ENCODE measurements at regions not wholly inside any gene's neighbourhood (a gene's known extent, or its start where the extent isn't known, plus 50 kb on each side); places are given as distances from the start of the nearest gene placed in this dataset.
"Not testable (repeated sequence)": the region's sequence is repeated elsewhere in the genome, so short reads cannot be mapped to it uniquely, and the experiment has no call there.

DNA sequence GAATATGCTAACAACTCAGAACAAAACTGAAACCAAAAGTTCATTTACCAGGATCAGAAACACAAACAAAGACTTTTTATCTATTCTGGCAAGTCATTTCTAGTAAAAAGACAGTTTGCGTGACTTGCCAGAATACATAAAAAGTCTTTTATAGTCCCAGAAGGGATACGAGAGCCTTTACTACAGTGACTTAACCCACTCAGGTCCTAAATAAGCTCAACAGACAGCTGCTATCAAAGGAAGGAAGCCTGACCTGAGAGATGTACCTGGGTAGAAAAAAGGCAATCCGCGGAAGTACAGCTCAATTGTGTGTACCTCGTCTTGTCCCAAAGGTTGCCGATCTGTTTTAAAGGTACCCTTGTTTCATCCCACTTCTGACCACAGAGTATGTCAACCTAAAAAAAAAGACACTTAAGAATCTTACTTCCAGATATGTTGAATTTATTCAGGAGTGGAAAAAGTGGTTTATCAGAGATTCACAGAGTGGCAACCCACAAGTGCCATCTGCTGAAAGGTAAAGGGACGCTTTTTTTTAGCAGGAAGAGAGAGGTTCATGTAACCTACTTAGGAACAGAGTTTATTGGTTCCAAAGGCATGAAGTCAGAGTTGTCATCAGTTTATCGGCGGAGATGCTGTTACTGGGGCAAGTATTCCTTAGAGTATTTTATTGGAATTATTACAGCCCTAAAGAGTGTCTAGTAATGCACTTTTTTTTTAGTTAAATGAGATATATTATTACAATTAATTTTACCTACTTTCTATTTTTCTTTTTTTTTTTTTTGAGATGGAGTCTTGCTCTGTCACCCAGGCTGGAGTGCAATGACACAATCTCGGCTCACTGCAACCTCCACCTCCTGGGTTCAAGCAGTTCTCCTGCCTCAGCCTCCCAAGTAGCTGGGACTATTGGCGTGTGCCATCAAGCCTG lies 69.7 kb upstream of the C1QTNF9B start:
- H3K9me3 Mint-ChIP-seq (ENCODE audit: unreplicated experiment) = no peaks in the 10 kb centered on the region
- H3K27ac Mint-ChIP-seq (ENCODE audit: low read depth, unreplicated experiment) = no peak overlapping the region
- H3K27me3 Mint-ChIP-seq (ENCODE audit: insufficient read depth, unreplicated experiment) = no peaks in the 10 kb centered on the region
- CTCF ChIA-PET = interaction anchor here (0.6 kb wide), 1 partner anchor 87 kb away, joined by 3 read pairs; no protein-coding TSS in a partner anchor
- H3K4me1 Mint-ChIP-seq (ENCODE audit: insufficient read depth, unreplicated experiment) = peaks cover 15% of the 10 kb centered on the region
- no peaks in the 10 kb centered on the region for H3K36me3 Mint-ChIP-seq (ENCODE audit: insufficient read depth, unreplicated experiment)
- no peak overlapping the region for H3K4me3 Mint-ChIP-seq (ENCODE audit: unreplicated experiment)
- DNase-seq (ENCODE audit: unreplicated experiment) = no peak
- POLR2A ChIA-PET = no interaction called here
- intact Hi-C loops (cut with micrococcal nuclease) = no loop called here
- TF ChIP-seq, protein P1, sequence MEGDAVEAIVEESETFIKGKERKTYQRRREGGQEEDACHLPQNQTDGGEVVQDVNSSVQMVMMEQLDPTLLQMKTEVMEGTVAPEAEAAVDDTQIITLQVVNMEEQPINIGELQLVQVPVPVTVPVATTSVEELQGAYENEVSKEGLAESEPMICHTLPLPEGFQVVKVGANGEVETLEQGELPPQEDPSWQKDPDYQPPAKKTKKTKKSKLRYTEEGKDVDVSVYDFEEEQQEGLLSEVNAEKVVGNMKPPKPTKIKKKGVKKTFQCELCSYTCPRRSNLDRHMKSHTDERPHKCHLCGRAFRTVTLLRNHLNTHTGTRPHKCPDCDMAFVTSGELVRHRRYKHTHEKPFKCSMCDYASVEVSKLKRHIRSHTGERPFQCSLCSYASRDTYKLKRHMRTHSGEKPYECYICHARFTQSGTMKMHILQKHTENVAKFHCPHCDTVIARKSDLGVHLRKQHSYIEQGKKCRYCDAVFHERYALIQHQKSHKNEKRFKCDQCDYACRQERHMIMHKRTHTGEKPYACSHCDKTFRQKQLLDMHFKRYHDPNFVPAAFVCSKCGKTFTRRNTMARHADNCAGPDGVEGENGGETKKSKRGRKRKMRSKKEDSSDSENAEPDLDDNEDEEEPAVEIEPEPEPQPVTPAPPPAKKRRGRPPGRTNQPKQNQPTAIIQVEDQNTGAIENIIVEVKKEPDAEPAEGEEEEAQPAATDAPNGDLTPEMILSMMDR (IDR thresholded peaks at IDR 0.05; ENCODE audit: unreplicated experiment) = no peak
- BruUV-seq (replicated peaks) = no TSS peak

DNA sequence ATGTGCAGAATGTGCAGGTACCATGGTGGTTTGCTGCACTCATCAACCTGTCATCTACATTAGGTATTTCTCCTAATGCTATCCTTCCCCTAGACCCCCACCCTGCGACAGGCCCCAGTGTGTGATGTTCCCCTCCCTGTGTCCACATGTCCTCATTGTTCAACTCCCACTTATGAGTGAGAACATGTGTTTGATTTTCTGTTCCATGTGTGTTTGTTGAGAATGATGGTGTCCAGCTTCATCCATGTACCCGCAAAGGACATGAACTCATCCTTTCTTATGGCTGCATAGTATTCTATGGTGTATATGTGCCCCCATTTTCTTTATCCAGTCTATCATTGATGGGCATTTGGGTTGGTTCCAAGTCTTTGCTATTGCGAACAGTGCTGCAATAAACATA lies 70.5 kb upstream of the C1QTNF9B start:
- H3K4me3 Mint-ChIP-seq (ENCODE audit: unreplicated experiment); H3K36me3 Mint-ChIP-seq (ENCODE audit: insufficient read depth, unreplicated experiment); H3K27ac Mint-ChIP-seq (ENCODE audit: low read depth, unreplicated experiment); POLR2A ChIA-PET; H3K9me3 Mint-ChIP-seq (ENCODE audit: unreplicated experiment); BruUV-seq (replicated peaks); H3K27me3 Mint-ChIP-seq (ENCODE audit: insufficient read depth, unreplicated experiment); DNase-seq (ENCODE audit: unreplicated experiment); intact Hi-C loops (cut with micrococcal nuclease): not testable (repeated sequence)
- H3K4me1 Mint-ChIP-seq (ENCODE audit: insufficient read depth, unreplicated experiment) = peaks cover 15% of the 10 kb centered on the region
- CTCF ChIA-PET = interaction anchor here (1.1 kb wide), 1 partner anchor 9 kb away, joined by 4 read pairs; no protein-coding TSS in a partner anchor

DNA sequence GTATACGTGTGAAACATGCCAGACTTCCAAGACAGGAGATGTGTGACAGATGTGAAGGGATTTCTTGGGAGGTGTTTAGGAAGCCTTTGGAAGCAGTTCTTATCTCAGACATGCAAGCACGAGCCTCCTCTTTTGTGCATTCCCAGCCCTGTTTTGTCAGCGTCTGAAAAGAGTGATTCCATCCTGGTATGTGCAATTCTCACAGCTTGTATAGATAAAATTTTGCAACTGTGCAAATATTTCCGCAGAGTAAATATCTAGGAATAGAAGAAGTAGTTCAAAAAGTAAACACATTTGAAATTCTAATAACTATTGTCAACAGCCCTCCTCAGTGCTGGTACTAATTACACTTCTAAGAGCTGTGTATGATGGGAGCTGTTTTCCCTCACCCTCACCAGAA lies 72.3 kb upstream of the C1QTNF9B start:
- POLR2A ChIA-PET = no interaction called here
- intact Hi-C loops (cut with micrococcal nuclease) = no loop called here
- Mint-ChIP-seq H3K27me3 (ENCODE audit: insufficient read depth, unreplicated experiment) (no peaks in the 10 kb centered on the region), H3K4me1 (ENCODE audit: insufficient read depth, unreplicated experiment) (peaks cover 9% of the 10 kb centered on the region), H3K4me3 (ENCODE audit: unreplicated experiment) (no peak overlapping the region), H3K36me3 (ENCODE audit: insufficient read depth, unreplicated experiment) (no peaks in the 10 kb centered on the region), H3K9me3 (ENCODE audit: unreplicated experiment) (no peaks in the 10 kb centered on the region), H3K27ac (ENCODE audit: low read depth, unreplicated experiment) (no peak overlapping the region)
- no peak for DNase-seq (ENCODE audit: unreplicated experiment)
- TF ChIP-seq, protein P1 (IDR thresholded peaks at IDR 0.05; ENCODE audit: unreplicated experiment) = no peak
- CTCF ChIA-PET = interaction anchor here (0.8 to 1.4 kb wide), 2 partner anchors 8 to 404 kb away, joined by 3 to 12 read pairs; no protein-coding TSS in a partner anchor
- no TSS peak for BruUV-seq (replicated peaks)

DNA sequence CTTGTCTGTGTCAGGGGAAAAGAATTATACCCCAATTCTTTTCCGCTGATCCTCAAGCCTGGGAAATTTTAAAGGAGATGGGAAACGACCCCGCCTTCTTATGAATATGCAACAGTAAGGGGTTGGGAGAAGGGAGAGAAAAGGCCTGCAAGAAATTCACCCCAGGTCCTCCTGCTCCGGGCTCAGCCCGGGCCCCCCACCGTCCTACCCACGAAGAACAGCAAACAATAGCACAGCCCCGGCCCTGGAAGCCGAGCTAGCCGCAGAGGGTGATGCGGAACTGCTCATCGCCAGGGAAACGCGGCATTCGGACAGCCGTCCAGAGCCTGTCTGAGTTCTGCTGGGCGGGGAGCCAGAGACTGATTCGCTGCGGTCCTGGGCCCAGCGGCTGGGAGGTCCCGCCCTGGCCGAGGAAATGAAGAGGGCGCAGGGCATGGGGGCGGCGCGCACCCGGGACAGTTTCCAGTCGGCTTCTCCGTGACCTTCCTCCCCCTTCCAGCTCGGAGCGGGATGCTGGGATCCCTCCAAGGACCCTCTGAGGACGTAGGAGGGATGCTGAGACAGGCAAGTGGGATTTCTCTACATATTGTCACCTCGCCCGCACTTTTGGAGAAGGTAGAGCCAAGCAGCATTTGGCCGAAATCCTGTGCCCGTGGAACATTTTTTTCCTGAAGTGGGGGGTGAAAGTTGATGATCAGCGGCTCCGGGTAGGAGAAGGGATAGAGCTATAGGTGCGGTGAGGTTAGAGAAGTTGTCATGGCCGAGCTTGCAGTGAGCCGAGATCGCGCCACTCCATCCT lies 82.3 kb upstream of the C1QTNF9B start:
- no peak overlapping the region for H3K27ac Mint-ChIP-seq (ENCODE audit: low read depth, unreplicated experiment)
- peaks cover 5% of the 10 kb centered on the region for H3K36me3 Mint-ChIP-seq (ENCODE audit: insufficient read depth, unreplicated experiment)
- BruUV-seq (replicated peaks) = no TSS peak
- no peaks in the 10 kb centered on the region for H3K27me3 Mint-ChIP-seq (ENCODE audit: insufficient read depth, unreplicated experiment)
- TF ChIP-seq, protein P1 (IDR thresholded peaks at IDR 0.05; ENCODE audit: unreplicated experiment) = no peak
- DNase-seq (ENCODE audit: unreplicated experiment) = peak; percentile 69
- H3K4me3 Mint-ChIP-seq (ENCODE audit: unreplicated experiment) = peak overlapping the region; percentile 84
- ChIA-PET CTCF (interaction anchor here (0.6 to 0.8 kb wide), 2 partner anchors 29 to 249 kb away, joined by 3 read pairs; no protein-coding TSS in a partner anchor), POLR2A (interaction anchor here (0.5 to 1.1 kb wide), 3 partner anchors 11 to 21 kb away, joined by 3 to 4 read pairs (median 3); no protein-coding TSS in a partner anchor)
- no peaks in the 10 kb centered on the region for H3K9me3 Mint-ChIP-seq (ENCODE audit: unreplicated experiment)
- H3K4me1 Mint-ChIP-seq (ENCODE audit: insufficient read depth, unreplicated experiment) = peaks cover 11% of the 10 kb centered on the region
- intact Hi-C loops (cut with micrococcal nuclease) = no loop called here

Data from MCF 10A (cell line).